NCI-H460 (cell line): ENCODE measurements at regions not wholly inside any gene's neighbourhood (a gene's known extent, or its start where the extent isn't known, plus 50 kb on each side); places are given as distances from the start of the nearest gene placed in this dataset.

Source experiments
- DNase-seq: peaks from one replicate; pipeline ENCODE4 v3.0.0-alpha.2; 2016; ENCODE audit warnings: low read depth; ENCODE audit errors: extremely low read depth

DNA sequence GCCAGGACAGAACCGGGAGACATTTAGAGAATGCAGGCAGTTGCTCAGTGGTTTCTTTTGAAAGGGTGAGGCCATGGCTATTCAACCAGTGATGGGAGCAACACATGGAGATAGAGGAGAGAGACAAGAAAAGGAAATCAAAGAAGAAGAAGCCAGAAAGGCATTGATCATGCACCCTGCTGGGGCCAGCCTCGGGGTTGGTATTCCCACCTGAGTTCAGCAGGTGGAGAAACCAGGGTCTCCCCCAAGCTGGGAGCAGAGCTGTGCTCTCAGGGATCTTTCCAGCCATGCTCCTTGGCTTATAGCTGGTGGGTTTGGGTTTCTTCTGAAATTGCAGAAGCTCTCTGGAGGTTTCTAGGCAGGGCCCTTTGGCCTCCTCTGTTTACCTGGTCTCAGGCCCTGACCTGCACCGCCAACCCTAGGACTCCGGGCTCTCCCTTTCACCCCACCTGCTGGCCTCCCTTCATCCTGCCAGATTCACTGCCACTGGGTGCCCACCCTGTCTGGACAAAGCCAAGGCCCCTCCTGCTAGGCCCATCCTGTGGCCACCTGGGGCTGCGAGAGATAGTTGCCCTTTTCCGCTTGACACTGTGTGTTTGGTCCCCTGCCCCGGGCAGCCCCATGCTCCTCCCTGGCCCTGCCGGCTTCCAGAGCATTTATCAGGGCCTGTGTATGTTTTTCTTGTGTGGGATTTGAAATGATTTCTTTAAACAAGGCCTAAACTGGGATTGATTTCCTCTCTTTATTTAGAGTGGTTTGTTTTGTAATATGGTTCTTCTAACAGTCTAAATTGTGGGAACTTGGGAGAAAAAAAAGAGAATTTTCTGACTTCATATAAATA is 126.7 kb downstream of the DDX1 start:
- no peak for DNase-seq

DNA sequence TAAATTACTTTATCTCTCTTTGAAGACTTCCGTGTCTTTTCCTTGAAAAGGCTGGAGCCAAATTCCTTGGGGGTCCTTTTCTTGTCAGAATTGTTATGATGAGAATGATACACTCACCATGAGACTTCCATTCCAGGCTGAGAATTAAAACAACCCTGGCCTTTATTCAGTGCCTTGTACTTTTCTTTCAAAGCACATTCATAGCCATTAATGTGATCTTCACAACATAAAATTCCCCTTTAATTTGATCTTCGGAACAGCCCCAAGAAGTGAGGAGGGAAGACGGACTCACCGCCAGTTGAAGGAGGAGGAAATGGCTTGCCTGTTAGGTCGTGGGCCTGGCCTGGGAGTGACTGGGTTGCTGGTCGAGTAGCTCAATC is 127.3 kb downstream of the DDX1 start:
- no peak for DNase-seq

DNA sequence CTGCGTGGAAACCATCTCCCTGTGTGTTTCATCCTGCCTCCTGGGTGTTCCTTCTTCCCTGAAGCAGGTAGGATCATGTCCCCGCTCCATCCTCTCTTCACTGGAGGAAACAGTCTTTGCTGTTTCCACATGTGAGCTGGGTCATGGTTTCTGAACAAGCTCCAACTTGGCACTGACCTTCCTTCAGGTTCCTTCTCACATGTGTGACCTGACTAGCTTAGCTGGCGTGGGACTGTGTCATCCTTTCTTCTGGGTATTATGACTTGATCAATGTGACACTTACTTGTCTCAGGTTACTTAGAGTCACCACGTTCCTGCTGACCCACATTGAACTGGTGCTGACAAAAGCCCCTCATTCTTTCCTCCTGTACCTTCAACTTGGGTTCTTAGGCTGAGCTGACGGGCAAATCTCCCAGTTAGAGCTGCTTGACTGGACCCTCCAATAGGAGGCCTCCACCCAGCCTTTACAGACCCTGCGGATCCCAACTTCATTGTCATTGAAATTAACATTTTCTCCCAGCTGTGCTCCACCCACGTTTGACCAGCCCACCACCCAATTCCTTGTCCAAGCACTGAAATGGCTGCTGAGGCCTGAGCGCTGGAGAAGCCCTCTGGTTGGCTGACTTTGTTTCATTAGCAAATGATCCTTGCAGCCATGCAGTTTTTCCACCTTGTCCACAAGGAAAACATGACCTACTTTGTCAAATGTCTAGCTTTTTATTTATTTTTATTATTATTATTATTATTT is 128.1 kb downstream of the DDX1 start:
- no peak for DNase-seq

DNA sequence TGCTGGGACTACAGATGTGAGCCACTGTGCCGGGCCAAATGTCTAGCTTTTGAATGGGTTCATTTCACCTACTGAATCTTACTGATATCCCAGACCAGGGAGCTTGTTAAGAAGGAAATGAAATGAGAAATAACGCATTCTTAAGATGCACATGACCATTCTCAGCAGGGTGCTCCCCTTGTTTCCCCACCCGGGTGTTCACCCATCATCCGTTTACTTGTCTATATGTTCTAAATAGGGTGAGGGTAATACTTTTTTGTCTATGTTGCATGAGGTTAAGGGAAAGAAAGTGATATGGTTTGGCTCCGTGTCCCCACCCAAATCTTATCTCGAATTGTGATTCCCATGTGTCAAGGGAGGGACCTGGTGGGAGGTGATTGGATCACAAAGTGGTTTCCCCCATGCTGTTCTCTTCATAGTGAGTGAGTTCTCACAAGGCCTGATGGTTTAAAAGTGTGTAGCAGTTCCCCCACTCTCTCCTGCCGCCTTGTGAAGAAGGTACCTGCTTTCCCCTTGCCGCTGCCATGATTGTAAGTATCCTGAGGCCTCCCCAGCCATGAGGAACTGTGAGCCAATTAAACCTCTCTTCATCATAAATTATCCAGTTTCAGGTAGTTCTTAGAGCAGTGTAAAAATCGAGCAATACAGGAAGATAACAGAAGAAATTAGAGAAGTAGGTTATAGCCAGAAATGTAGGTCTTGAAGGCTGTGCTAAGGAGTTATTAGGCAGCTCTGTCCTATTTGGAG is 129.1 kb downstream of the DDX1 start:
- DNase-seq = no peak

DNA sequence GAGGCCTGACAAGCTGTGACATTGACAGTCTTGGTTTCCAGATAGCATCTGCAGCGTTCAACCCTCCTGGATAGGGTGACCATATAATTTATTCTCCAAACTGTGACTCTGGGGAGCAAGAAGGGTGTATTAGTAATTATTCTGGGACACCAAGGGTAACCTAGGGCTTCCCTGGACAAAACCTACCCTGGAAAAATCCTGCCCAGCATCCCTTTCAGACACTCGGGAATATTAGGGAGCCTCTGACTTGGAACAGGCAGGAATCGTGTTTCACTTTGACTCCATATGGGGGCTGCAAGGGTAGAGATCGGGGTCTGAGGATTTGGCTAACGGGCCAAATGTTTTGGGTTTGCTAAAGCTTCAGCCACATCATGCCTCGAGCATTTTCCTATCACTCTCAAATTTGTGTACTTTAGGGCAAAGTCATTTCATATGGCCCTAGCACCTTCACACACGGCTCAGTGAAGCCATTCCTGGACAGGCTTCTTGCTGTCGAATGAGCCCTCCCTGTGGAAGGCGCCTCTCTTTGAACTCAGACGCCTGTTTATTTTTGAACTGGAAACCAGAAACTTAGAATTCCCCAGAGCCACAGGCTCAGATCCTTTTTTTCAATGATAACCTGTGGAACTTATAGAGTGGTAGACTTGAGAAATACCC is 129.9 kb downstream of the DDX1 start:
- no peak for DNase-seq

DNA sequence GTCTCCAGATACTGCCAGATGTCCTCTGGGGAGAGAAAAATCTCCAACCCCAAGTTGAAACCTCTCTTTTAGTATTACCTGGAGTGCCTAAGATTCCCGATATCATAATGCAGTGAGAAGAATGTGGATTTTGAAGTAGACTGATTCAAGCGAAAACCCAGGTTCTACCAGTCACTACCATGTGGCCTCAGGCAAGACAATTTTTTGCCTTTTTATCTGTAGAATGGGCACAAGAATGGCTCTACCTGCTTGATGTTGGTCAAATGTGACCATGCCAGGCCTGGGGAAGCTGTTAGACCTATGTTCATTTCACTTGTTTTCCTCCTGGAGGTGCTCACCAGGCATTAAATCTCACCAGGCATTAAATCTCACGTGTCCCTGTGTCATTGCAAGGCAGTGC is 131.3 kb downstream of the DDX1 start:
- no peak for DNase-seq

DNA sequence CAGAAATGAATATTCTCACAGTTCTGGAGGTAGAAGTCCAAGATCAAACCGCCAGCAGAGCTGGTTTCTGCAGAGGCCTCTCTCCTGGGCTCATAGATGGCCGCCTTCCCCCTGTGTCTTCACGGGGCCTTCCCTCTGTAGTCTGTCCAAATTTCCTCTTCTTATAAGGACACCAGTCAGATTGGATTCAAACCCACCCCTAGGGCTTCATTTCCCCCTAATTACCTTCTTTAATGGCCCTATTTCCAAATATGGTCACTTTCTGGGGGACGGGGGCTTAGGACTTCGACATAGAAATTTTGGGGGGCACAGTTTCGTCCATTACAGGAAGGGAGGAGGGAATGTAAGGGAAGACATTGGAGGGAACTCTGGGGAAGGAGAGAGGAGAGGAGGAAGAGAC is 132.6 kb downstream of the DDX1 start:
- DNase-seq = no peak

DNA sequence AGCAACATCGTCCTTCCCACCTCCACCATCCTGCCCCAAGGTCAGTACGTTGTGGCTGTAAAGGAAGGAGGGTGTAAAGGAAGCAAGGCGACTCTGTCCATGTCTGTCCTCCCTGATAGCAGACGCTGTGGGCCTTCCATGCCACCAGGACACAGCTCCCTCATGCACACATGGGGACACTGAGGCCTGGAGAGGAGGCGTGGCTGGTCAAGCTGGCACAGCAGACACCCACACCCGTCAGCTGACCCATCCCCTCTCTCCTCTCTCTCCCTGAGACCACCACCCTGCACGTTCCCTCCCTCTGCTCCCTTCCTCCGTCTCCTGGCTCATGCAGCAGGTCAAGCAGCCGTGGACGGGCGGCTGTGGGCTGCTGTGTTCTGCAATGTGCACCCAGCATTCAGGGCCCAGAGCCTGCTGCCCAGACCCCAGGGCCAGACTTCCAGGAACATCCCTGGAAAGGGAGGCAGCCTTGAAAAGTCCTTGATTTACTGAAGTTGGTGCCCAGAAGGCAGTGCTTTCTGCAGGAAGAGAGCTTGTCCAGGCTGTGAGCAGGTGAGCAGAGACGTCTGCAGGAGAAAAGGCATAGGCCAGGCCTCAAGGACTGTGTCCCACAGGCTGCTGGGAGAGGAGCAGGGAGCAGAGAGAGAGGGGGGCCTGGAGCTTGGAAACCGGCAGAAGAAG is 133.6 kb downstream of the DDX1 start:
- DNase-seq = no peak

DNA sequence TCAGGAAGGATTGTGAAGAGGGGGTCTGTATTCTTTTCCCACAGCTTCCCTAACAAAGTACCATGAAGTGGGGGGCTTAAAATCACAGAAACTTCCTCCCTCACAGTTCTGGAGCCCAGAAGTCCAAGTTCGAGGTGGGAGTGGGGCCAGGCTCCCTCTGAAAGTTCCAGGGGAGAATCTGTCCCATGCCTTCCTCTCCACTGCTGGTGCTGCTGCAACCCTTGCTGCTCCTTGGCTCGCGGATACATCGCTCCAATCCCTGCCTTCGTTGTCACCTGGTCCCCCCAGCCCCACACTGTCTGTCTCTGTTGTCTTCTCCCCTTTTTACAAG is 134.1 kb downstream of the DDX1 start:
- DNase-seq = no peak

DNA sequence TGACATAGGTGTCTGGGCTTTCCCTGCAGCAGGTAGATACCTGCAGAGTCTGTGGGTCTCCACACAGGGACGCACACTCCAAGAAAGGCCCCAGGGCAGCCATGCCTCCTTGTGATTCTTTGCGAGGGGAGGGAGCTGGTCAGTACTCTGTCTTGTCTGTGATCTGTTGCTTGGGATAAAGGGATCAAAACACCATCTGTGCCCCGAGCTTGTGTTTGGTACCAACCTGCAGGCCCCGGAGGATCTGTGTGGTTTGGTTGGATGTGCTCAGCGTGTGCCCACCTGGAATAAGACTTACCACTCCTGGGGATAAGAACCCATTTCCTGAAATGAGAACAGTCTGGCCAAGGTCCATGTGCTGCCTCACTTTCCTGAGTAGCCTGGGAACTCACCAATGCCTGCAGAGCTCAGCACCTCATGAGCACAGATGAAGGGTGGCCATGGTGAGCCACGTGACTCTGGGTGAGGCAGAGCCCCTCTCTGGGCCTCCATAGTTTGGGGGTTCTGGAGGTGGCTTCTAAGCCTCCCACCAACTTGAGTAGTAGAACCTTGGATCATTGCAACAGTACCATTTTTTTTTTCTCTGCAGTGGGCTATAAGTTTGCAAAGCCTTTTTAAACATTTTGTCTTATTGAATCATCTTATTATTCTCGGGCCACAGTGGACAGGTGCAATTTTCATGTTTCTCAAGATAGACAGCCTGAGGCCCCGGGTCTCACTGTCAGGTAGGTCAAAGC is 134.8 kb downstream of the DDX1 start:
- DNase-seq = no peak

DNA sequence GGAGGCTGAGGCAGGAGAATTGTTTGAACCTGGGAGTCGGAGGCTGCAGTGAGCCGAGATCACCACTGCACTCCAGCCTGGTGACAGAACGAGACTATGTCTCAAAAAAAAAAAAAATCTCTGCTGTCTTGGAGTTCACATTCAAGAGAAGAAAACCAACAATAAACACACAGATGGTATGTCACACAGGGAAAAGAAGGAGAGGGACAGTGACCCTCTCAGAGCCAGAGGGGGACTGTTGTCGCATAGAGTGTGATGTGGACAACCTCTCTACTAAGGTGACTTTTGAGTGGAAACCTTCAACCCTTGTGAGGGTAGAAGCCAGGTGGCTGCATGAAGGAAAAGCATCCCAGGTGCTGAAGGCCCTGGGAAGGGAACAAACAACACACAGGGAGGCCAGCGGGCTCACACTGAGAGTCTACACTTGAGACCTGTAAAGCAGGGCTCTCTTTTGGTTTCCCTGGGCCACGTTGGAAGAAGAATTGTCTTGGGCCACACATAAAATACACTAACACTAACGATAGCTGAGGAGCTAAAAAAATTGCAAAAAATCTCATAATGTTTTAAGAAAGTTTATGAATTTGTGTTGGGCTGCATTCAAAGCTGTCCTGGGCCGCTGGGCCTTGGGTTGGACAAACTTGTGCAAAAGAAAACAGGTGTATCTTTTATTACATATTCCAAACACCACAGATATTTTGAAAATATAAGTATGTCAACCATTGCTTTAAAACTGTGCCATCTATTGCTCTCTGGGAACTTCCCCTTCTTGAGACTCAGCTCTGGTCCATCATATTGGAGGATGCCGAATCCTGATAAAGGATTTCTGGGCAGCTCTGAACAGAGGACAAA is 136.0 kb downstream of the DDX1 start:
- DNase-seq = no peak

DNA sequence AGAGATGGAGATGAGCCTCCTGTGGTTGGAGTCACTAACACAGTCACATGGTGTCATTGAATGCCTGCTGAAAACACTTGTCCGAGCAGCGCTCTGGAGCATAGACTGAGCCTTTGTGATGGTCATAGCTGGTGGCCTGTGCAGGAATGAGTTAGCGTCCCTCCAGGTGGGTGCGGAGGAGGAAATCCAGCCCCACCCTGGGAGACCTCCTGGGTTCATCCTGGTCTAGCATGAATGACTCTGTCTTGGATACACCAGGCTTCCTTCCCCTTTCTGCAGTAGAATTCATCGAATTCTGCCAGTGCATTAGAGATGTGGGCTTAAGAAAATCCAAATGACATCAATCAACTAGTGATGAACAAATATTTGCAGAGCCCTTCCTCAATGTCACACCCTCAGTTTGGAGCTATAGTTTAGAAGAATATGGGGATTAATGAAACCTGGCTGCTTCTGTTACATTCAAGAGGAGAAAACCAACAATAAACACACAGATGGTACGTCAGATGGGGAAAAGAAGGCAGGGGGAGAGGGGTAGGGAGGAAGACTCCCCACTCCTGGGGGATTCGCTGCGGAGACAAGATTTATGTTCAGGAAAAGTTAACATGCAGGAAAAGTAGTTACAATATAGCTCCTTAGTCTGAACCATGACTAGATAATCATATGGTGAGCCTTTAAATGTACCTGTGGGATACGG is 136.7 kb downstream of the DDX1 start:
- DNase-seq = no peak

DNA sequence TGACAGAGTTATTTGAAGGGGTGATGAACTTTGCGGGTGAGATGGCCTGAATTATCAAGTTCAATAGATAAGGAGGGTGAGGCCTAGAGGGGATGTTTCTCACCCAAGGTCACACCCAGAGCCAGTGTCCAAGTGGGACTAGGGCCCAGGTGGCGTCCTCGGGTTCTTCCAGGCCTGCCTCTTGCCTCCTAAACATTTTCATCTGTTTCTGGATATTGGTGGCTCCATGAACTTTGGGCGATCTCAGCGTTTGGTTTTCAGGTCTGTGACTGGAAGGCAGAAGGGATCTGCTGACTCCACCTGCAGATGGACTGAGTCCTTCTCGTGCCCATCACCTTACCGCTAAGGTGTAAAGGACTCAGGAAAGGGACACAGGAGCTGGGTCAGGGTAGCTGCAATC is 137.3 kb downstream of the DDX1 start:
- DNase-seq = no peak

DNA sequence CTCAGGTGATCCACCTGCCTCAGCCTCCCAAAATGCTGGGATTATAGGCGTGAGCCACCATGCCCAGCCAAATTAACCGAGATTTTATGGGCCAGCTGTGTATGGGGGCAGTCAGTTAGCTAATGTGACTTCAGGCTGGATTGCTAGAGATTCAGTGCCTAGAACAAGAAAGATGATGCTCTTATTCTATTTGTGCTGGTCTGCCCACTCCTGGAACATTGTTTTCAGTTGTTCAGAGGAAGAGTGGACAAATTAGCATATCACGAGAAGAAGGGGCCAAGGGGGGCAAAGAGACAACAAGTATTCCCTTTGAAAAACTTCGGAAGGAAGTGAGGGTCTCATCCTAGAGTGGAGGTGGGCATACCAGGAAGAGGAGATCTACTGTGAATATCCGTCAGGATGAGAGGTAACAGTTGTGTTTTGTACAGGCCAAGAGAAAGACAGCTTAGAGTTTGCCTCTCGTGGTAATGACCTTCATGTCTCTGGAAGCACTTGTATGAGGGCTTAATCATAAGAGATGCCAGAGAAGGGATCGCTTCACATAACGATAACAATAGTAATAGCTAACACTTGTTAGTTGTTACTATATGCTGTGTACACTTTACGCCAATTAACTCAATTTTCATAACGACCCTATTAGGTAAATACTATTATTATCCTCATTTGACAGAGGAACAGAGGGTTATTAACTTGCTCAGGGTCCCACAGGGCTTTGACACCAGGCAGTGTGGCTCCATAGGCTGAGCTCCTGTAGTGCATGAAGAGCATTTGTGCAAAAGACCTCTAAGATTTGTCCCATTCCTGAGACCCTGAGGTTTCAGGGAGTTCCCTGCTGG is 138.3 kb downstream of the DDX1 start:
- no peak for DNase-seq

DNA sequence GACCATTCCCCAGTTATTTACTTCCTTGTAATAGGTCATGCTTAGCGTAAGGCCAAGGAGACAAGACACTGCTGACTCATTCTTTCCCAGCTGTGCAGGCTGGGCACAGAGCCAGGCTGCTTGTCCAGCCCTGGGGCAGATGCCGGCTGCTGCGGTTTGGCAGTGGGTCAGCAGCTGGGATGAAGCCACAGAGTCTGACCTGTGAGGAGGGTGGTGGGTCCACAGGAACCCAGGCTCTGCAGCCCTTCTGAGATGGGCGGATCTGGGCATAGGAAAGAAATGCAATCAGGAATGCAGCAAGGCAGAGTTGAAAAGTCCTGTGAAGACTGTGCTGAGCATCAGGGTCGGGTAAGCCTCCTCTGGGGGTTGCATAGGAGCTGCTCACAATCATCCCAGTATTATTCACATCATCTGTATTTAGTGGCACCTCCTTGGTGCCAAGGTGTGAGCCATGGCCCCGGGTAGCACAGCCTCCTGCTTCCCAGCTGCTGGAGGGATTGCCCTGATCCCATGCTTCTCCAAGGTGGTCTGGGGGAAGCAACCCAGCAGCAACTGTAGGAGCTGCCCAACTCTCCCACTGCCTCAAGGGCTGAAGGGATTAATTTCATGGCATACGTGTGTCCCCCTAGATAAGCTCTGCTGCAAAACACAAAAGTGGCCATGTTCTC is 139.0 kb downstream of the DDX1 start:
- DNase-seq = peak; percentile 87

DNA sequence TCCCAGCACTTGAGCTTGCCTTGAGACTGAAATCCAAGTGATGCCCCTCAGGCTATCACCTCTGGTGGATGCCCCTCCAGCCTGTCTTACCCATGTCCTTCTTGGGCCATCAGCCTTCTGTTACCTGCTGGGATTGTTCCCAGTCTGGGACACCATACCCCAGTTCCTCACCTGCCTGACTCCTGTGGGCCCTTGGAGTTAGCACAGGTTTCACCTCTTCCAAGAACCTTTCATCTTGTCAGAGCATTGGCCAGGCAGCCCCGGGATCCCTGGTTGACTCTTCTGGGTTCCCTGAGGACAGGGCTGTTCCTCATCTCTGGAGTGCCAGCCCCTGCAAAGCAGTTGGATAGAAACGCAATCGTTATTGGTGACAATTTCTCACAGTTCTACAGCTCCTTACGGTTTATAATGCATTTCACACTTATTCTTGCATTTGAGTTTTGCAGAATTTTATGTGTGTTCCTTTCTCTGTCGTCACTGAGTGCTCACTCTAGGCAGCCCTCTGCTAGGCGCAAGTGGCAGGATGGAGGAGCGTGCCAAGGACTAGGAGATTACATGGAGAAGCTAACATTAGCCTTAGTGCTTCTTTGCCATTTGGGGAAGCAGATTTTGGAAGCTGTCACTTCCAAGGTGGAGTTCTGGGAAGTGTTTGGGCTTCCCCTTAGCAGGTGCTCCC is 139.7 kb downstream of the DDX1 start:
- DNase-seq = no peak
